ENCODE measurements at regions not wholly inside any gene's neighbourhood (a gene's known extent, or its start where the extent isn't known, plus 50 kb on each side); places are given as distances from the start of the nearest gene placed in this dataset.

DNA sequence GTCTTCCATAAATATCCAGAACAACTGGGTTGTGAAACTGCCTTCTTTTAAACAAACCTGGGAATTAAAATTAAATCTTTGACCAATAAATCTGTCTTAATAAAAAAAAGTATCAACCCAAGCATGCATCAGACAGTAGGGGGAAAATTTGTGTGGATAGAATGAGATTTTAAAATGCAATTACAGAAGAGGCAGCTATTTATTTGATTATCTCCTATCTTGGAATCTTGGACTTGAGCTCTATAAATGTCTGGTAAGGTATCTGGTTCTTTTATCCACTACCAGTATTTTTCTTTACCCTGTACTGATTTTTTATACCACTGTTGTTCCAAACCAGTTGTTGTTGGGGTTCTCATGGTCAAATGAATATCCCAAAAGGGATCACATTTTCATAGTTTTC is 157.6 kb upstream of the VEPH1 start:
- TF ChIP-seq POLR2A (IDR thresholded peaks at IDR 0.05): no peak
- TF ChIP-seq, protein P1, sequence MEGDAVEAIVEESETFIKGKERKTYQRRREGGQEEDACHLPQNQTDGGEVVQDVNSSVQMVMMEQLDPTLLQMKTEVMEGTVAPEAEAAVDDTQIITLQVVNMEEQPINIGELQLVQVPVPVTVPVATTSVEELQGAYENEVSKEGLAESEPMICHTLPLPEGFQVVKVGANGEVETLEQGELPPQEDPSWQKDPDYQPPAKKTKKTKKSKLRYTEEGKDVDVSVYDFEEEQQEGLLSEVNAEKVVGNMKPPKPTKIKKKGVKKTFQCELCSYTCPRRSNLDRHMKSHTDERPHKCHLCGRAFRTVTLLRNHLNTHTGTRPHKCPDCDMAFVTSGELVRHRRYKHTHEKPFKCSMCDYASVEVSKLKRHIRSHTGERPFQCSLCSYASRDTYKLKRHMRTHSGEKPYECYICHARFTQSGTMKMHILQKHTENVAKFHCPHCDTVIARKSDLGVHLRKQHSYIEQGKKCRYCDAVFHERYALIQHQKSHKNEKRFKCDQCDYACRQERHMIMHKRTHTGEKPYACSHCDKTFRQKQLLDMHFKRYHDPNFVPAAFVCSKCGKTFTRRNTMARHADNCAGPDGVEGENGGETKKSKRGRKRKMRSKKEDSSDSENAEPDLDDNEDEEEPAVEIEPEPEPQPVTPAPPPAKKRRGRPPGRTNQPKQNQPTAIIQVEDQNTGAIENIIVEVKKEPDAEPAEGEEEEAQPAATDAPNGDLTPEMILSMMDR (IDR thresholded peaks at IDR 0.05): no peak

Data from prostate gland (tissue), 2 donors.